Small intestine (tissue), 7 donors: ENCODE measurements at regions not wholly inside any gene's neighbourhood (a gene's known extent, or its start where the extent isn't known, plus 50 kb on each side); places are given as distances from the start of the nearest gene placed in this dataset.

ENCODE experiments used
- DNase-seq, 2 donors: peaks; one replicate each; pipeline versions ENCODE4 v3.0.0 to v3.0.0-alpha.2; 2013
- FAIRE-seq: peaks from 2 replicates; lab custom pipeline; 2012; peaks lifted over from hg19 to GRCh38; lab: Jason Lieb, UNC
- H3K27ac ChIP-seq, 3 donors: one replicate each; pipeline ENCODE4 v1.5.1; 2013; ENCODE audit warnings: low read length in 2 of 3, mild to moderate bottlenecking in 2 of 3, control low read depth in 1 of 3, inconsistent platforms in 1 of 3, low read depth in 1 of 3, moderate library complexity in 1 of 3
- H3K27me3 ChIP-seq, 3 donors: one replicate each; pipeline ENCODE4 v1.6.1; 2013; ENCODE audit warnings: low read length in 3 of 3, inconsistent platforms in 1 of 3; ENCODE audit not compliant: control insufficient read depth in 3 of 3, insufficient read depth in 3 of 3
- H3K36me3 ChIP-seq, 3 donors: one replicate each; pipeline ENCODE4 v1.6.1; 2013; ENCODE audit warnings: low read length in 3 of 3, inconsistent platforms in 1 of 3, low read depth in 1 of 3, mild to moderate bottlenecking in 1 of 3, moderate library complexity in 1 of 3; ENCODE audit not compliant: control insufficient read depth in 3 of 3, insufficient read depth in 2 of 3
- H3K4me1 ChIP-seq, 3 donors: one replicate each; pipeline ENCODE4 v1.6.1; 2013; ENCODE audit warnings: low read length in 2 of 3, inconsistent platforms in 1 of 3, low read depth in 1 of 3, mild to moderate bottlenecking in 1 of 3, moderate library complexity in 1 of 3; ENCODE audit not compliant: control insufficient read depth in 3 of 3, insufficient read depth in 2 of 3
- H3K4me3 ChIP-seq, 3 donors: one replicate each; pipeline ENCODE4 v1.5.1; 2013; ENCODE audit warnings: low read length in 3 of 3, control low read depth in 1 of 3, inconsistent platforms in 1 of 3, low read depth in 1 of 3, mild to moderate bottlenecking in 1 of 3, moderate library complexity in 1 of 3
- H3K9me3 ChIP-seq, 2 donors: one replicate each; pipeline ENCODE4 v1.6.1; 2013; ENCODE audit warnings: low read depth in 1 of 2, low read length in 1 of 2; ENCODE audit not compliant: control insufficient read depth in 2 of 2, insufficient read depth in 1 of 2
- WGBS, 3 donors: extraction: QIAGEN DNeasy Blood & Tissue Kit; methylation state at CpG; one replicate each; pipeline ENCODE4 v1.1.7; 2013; 5-methylcytosine and 5-hydroxymethylcytosine counted together
- donor health status: healthy with polysubstance abuse.
- donor health status: control.
- donor health status: control.
- donor health status: Bipolar disorder and iron deficiency.
- donor health status: healthy.

DNA sequence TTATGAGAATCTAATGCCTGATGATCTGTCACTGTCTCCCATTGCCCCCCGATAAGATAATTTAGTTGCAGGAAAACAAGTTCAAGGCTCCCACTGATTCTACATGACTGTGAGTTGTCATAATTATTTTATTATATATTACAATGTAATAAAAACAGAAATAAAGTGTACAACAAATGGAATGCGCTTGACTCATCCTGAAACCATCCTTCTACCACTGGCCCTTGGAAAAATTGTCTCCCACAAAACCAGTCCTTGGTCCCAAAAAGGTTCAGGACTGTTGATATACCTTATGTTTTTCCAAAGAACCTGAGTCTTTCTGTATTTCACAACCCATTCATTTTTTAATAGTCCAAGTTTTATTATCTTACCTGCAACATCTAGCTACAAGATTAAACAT, 403.5 kb downstream of the TAF11L14 start:
- 87 to 92% (median 87%) methylated on average over 2 of the region's 2 CpGs for WGBS, 3 donors
- Histone ChIP-seq H3K4me3 (no peak overlapping the region), H3K27ac (no peak overlapping the region), H3K27me3 (no peaks in the 10 kb centered on the region), H3K36me3 (no peaks in the 10 kb centered on the region), H3K9me3 (peaks cover 0 to 3% of the 10 kb centered on the region in 2 donors), H3K4me1 (no peaks in the 10 kb centered on the region)
- DNase-seq (no peak), FAIRE-seq (no peak)

DNA sequence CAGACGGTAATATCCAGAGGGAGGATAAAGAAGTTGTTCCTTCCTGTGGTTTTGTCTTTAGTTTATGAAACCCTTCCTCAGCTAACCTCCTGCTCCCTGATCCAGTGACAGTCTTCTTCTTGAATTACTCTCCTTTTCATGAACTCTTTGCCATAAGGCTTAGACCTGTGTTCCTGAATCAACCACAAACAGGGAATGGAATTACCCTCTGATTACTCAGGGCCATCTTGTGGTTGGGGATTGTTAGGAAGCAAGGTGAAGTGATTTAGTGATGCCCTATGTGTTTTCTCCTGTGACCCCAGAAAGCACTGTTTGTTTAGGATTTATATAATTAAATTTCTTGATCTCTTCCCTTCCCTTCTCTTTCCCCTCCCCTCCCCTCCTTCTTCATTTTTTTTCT, 409.1 kb downstream of the TAF11L14 start:
- Histone ChIP-seq H3K4me3 (no peak overlapping the region), H3K4me1 (no peaks in the 10 kb centered on the region), H3K27me3 (no peaks in the 10 kb centered on the region), H3K27ac (no peak overlapping the region), H3K36me3 (no peaks in the 10 kb centered on the region), H3K9me3 (no peaks in the 10 kb centered on the region)
- 58 to 67% (median 62%) methylated on average over 1 of the region's 1 CpG for WGBS, 3 donors
- DNase-seq = no peak
- no peak for FAIRE-seq

- WGBS, 3 donors = 19 to 31% (median 20%) methylated on average over 2 of the region's 2 CpGs
- no peak for DNase-seq
- H3K4me3 ChIP-seq = no peak overlapping the region
- no peaks in the 10 kb centered on the region for H3K4me1 ChIP-seq
- no peaks in the 10 kb centered on the region for H3K27me3 ChIP-seq
- FAIRE-seq = no peak
- H3K9me3 ChIP-seq = no peaks in the 10 kb centered on the region
- no peaks in the 10 kb centered on the region for H3K36me3 ChIP-seq
- H3K27ac ChIP-seq = no peak overlapping the region
These were observed 414.2 kb downstream of the TAF11L14 start for GRCh38 chr5:18048449-18048848.

GRCh38 chr5:18050345-18050744, 416.1 kb downstream of the TAF11L14 start:
- no peaks in the 10 kb centered on the region for H3K27me3 ChIP-seq
- H3K4me1 ChIP-seq = no peaks in the 10 kb centered on the region
- DNase-seq (no peak), FAIRE-seq (peak; percentile 30)
- H3K27ac ChIP-seq = no peak overlapping the region
- no peaks in the 10 kb centered on the region for H3K36me3 ChIP-seq
- H3K9me3 ChIP-seq = no peaks in the 10 kb centered on the region
- 64 to 76% (median 68%) methylated on average over 1 of the region's 1 CpG for WGBS, 3 donors
- no peak overlapping the region for H3K4me3 ChIP-seq

GRCh38 chr5:18050776-18051175, 416.5 kb downstream of the TAF11L14 start:
- no peak overlapping the region for H3K27ac ChIP-seq
- no peaks in the 10 kb centered on the region for H3K9me3 ChIP-seq
- no peaks in the 10 kb centered on the region for H3K27me3 ChIP-seq
- DNase-seq (no peak), FAIRE-seq (no peak)
- H3K4me1 ChIP-seq = no peaks in the 10 kb centered on the region
- H3K4me3 ChIP-seq = no peak overlapping the region
- 26 to 45% (median 33%) methylated on average over 4 of the region's 4 CpGs for WGBS, 3 donors
- no peaks in the 10 kb centered on the region for H3K36me3 ChIP-seq

GRCh38 chr5:18051953-18052352, 417.7 kb downstream of the TAF11L14 start:
- H3K4me3 ChIP-seq = no peak overlapping the region
- H3K9me3 ChIP-seq = no peaks in the 10 kb centered on the region
- DNase-seq = no peak
- H3K27me3 ChIP-seq = no peaks in the 10 kb centered on the region
- no peaks in the 10 kb centered on the region for H3K4me1 ChIP-seq
- H3K36me3 ChIP-seq = no peaks in the 10 kb centered on the region
- WGBS, 3 donors = 16 to 47% (median 18%) methylated on average over 1 of the region's 1 CpG
- FAIRE-seq = no peak
- no peak overlapping the region for H3K27ac ChIP-seq

- FAIRE-seq = no peak
- Histone ChIP-seq H3K36me3 (no peaks in the 10 kb centered on the region), H3K27ac (no peak overlapping the region), H3K4me1 (no peaks in the 10 kb centered on the region), H3K9me3 (no peaks in the 10 kb centered on the region), H3K4me3 (no peak overlapping the region), H3K27me3 (no peaks in the 10 kb centered on the region)
- 82 to 86% (median 83%) methylated on average over 3 of the region's 3 CpGs for WGBS, 3 donors
- no peak for DNase-seq
These were observed 418.3 kb downstream of the TAF11L14 start for GRCh38 chr5:18052569-18052968.

DNA sequence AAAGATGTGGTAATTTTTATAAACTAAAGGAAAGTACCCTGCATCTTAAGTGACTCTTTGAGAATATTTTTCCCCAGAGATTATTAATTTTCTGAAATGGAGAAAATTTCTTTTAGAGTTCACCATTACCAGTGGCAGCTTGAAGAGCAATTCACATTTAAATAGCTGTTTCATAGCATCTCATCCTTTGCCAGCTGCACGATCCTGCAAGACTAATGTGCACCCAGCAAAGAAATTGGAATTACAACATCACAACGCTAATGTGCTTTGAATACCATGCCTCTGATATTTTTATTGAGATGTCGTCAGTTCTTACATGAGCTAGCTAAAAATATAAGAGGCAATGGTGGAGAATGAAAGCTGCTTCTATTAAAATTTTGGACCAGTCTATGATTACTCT, 423.5 kb downstream of the TAF11L14 start:
- DNase-seq = no peak
- H3K4me1 ChIP-seq = no peaks in the 10 kb centered on the region
- no peaks in the 10 kb centered on the region for H3K9me3 ChIP-seq
- H3K4me3 ChIP-seq = no peak overlapping the region
- FAIRE-seq = no peak
- H3K36me3 ChIP-seq = no peaks in the 10 kb centered on the region
- 81 to 88% (median 82%) methylated on average over 3 of the region's 3 CpGs for WGBS, 3 donors
- no peak overlapping the region for H3K27ac ChIP-seq
- no peaks in the 10 kb centered on the region for H3K27me3 ChIP-seq

- 64 to 74% (median 68%) methylated on average over 2 of the region's 2 CpGs for WGBS, 3 donors
- FAIRE-seq = no peak
- no peak overlapping the region for H3K4me3 ChIP-seq
These were observed 433.4 kb downstream of the TAF11L14 start for GRCh38 chr5:18067615-18068014.

More at GRCh38 chr5:18067615-18068014, 433.4 kb downstream of the TAF11L14 start:
- Histone ChIP-seq H3K9me3 (no peaks in the 10 kb centered on the region), H3K36me3 (no peaks in the 10 kb centered on the region), H3K27ac (no peak overlapping the region), H3K4me1 (no peaks in the 10 kb centered on the region), H3K27me3 (no peaks in the 10 kb centered on the region)
- no peak for DNase-seq
